ENCODE measurements at regions not wholly inside any gene's neighbourhood (a gene's known extent, or its start where the extent isn't known, plus 50 kb on each side); places are given as distances from the start of the nearest gene placed in this dataset.

- DNase-seq: no peak
Observed at GRCh38 chr10:4214908-4215307, 429.9 kb upstream of the KLF6 start.

GRCh38 chr10:4213441-4213840 lies 428.4 kb upstream of the KLF6 start:
- DNase-seq: no peak

GRCh38 chr10:4212111-4212630 lies 427.2 kb upstream of the KLF6 start:
- DNase-seq: no peak

- DNase-seq: no peak
Observed at GRCh38 chr10:4208499-4208898, 423.5 kb upstream of the KLF6 start.

GRCh38 chr10:4205113-4205512 lies 420.1 kb upstream of the KLF6 start:
- no peak for DNase-seq

- DNase-seq: no peak
Observed at GRCh38 chr10:4202938-4203337, 417.9 kb upstream of the KLF6 start.

GRCh38 chr10:4201866-4202825 lies 417.1 kb upstream of the KLF6 start:
- DNase-seq: no peak

GRCh38 chr10:4199196-4199595 lies 414.2 kb upstream of the KLF6 start:
- no peak for DNase-seq

GRCh38 chr10:4198216-4198615 lies 413.2 kb upstream of the KLF6 start:
- no peak for DNase-seq

GRCh38 chr10:4197676-4198075 lies 412.7 kb upstream of the KLF6 start:
- DNase-seq: no peak

- no peak for DNase-seq
Observed at GRCh38 chr10:4196771-4197390, 411.9 kb upstream of the KLF6 start.

GRCh38 chr10:4196183-4196582 lies 411.2 kb upstream of the KLF6 start:
- DNase-seq: no peak

GRCh38 chr10:4195213-4195612 lies 410.2 kb upstream of the KLF6 start:
- no peak for DNase-seq

GRCh38 chr10:4194231-4194630 lies 409.2 kb upstream of the KLF6 start:
- no peak for DNase-seq

- no peak for DNase-seq
Observed at GRCh38 chr10:4191894-4192293, 406.9 kb upstream of the KLF6 start.

GRCh38 chr10:4191354-4191753 lies 406.3 kb upstream of the KLF6 start:
- DNase-seq: no peak

GRCh38 chr10:4190876-4191275 lies 405.9 kb upstream of the KLF6 start:
- no peak for DNase-seq

GRCh38 chr10:4189281-4189680 lies 404.3 kb upstream of the KLF6 start:
- DNase-seq: no peak

- DNase-seq: no peak
Observed at GRCh38 chr10:4188406-4188805, 403.4 kb upstream of the KLF6 start.

GRCh38 chr10:4186849-4187540 lies 402.0 kb upstream of the KLF6 start:
- no peak for DNase-seq

GRCh38 chr10:4183761-4184261 lies 398.8 kb upstream of the KLF6 start:
- no peak for DNase-seq

- DNase-seq: no peak
Observed at GRCh38 chr10:4181621-4182049, 396.6 kb upstream of the KLF6 start.

GRCh38 chr10:4181081-4181480 lies 396.1 kb upstream of the KLF6 start:
- DNase-seq: no peak
